Colonic mucosa (tissue), 4 donors: ENCODE measurements at regions not wholly inside any gene's neighbourhood (a gene's known extent, or its start where the extent isn't known, plus 50 kb on each side); places are given as distances from the start of the nearest gene placed in this dataset.
A peak's percentile ranks its signal among the peaks of the same experiment; 100 is the strongest.

Source experiments
- DNase-seq: peaks from one replicate; pipeline ENCODE4 v3.0.0-alpha.2; 2020
- H3K27ac ChIP-seq: fragments of 200-600 bp; one replicate; pipeline ENCODE4 v1.8.0; 2021
- H3K27me3 ChIP-seq: fragments of 200-600 bp; one replicate; pipeline ENCODE4 v1.8.0; 2021
- H3K36me3 ChIP-seq: fragments of 200-600 bp; one replicate; pipeline ENCODE4 v1.8.0; 2021
- H3K4me1 ChIP-seq: fragments of 200-600 bp; one replicate; pipeline ENCODE4 v1.8.0; 2021; ENCODE audit warnings: mild to moderate bottlenecking
- H3K4me3 ChIP-seq: fragments of 200-600 bp; one replicate; pipeline ENCODE4 v1.8.0; 2021
- H3K9ac ChIP-seq, 2 donors: one replicate each; pipeline ENCODE4 v1.7.0; 2013; ENCODE audit warnings: control low read depth in 2 of 2, low read depth in 2 of 2, low read length in 2 of 2
- H3K9me3 ChIP-seq: fragments of 200-600 bp; one replicate; pipeline ENCODE4 v1.8.0; 2021
- intact Hi-C: fragments of 100-400 bp; cut with DNase I; formaldehyde crosslinking; loops from one replicate; pipeline ENCODE4 v1.14.1; 2022
- TF ChIP-seq, protein P1 (sequence below): fragments of 200-600 bp; IDR thresholded peaks from one replicate; pipeline ENCODE4 v1.8.0; 2022; ENCODE audit warnings: antibody characterized with exemption, mild to moderate bottlenecking
- donor health status: healthy.
- donor health status: DM: no; HTN: no; CAD: no.
- donor health status: DM: no; HTN: no; CAD: no.

- peak overlapping the region; percentile 97 for H3K4me3 ChIP-seq
- TF ChIP-seq, protein P1, sequence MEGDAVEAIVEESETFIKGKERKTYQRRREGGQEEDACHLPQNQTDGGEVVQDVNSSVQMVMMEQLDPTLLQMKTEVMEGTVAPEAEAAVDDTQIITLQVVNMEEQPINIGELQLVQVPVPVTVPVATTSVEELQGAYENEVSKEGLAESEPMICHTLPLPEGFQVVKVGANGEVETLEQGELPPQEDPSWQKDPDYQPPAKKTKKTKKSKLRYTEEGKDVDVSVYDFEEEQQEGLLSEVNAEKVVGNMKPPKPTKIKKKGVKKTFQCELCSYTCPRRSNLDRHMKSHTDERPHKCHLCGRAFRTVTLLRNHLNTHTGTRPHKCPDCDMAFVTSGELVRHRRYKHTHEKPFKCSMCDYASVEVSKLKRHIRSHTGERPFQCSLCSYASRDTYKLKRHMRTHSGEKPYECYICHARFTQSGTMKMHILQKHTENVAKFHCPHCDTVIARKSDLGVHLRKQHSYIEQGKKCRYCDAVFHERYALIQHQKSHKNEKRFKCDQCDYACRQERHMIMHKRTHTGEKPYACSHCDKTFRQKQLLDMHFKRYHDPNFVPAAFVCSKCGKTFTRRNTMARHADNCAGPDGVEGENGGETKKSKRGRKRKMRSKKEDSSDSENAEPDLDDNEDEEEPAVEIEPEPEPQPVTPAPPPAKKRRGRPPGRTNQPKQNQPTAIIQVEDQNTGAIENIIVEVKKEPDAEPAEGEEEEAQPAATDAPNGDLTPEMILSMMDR: no peak
- no peaks in the 10 kb centered on the region for H3K9me3 ChIP-seq
- H3K9ac ChIP-seq: peak overlapping the region; percentile 95
- H3K27me3 ChIP-seq: no peaks in the 10 kb centered on the region
- intact Hi-C loops: no loop called here
- peak; percentile 58 for DNase-seq
- H3K27ac ChIP-seq: peak overlapping the region; percentile 77
- no peaks in the 10 kb centered on the region for H3K36me3 ChIP-seq
- peaks cover 6% of the 10 kb centered on the region for H3K4me1 ChIP-seq
Measured at GRCh38 chr9:36486933-36487481, 85.7 kb upstream of the MELK start.

GRCh38 chr9:36486329-36486932, 86.3 kb upstream of the MELK start:
- DNase-seq: peak; percentile 35
- peak overlapping the region; percentile 95 for H3K9ac ChIP-seq
- peak overlapping the region; percentile 97 for H3K4me3 ChIP-seq
- H3K36me3 ChIP-seq: no peaks in the 10 kb centered on the region
- H3K9me3 ChIP-seq: no peaks in the 10 kb centered on the region
- H3K27me3 ChIP-seq: no peaks in the 10 kb centered on the region
- TF ChIP-seq, protein P1: no peak
- intact Hi-C loops: no loop called here
- peaks cover 6% of the 10 kb centered on the region for H3K4me1 ChIP-seq
- H3K27ac ChIP-seq: peak overlapping the region; percentile 77

DNA sequence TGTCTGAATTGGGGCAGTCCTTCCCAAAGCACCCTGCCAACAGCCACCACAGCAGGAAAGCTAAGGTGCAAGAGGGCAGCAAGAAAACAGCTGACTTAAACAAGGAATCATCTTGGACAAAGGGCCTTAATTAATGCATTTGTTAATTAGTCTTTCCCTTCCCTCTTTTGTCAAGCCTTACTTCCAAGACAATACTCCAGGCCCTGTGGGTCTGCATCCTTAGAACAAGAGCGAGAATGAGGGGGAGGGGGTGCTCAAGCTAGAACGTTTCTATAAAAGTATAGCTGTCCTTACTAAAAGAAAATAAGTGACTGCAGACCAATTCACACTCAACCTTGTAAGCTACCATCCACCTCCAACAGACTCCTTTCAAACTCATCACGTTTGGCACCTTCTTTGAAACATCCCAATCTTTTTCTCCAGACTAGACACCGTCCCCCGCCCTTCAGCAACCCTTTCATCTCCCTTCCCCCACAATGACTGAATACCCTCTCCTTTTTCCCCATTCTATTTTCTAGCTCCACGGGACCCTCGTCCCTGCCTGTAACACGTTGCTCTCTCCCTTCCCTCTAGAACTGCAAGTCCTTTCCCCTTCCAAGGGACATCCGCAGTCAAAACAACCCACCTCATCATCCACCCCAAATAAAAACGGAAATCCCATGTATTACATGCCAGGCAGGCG, 85.7 kb upstream of the RNF38 start:
- intact Hi-C loops: no loop called here
- TF ChIP-seq, protein P1: no peak
- Histone ChIP-seq H3K27ac (peak overlapping the region; percentile 77), H3K27me3 (no peaks in the 10 kb centered on the region), H3K9ac (peak overlapping the region; percentile 95), H3K4me1 (peaks cover 6% of the 10 kb centered on the region), H3K4me3 (peak overlapping the region; percentile 97), H3K36me3 (no peaks in the 10 kb centered on the region), H3K9me3 (no peaks in the 10 kb centered on the region)
- no peak for DNase-seq

GRCh38 chr9:36484124-36484523, 84.1 kb upstream of the RNF38 start:
- TF ChIP-seq, protein P1: no peak
- no peak for DNase-seq
- no peak overlapping the region for H3K4me3 ChIP-seq
- no peaks in the 10 kb centered on the region for H3K27me3 ChIP-seq
- H3K36me3 ChIP-seq: no peaks in the 10 kb centered on the region
- intact Hi-C loops: no loop called here
- H3K9ac ChIP-seq: no peak overlapping the region
- H3K9me3 ChIP-seq: no peaks in the 10 kb centered on the region
- H3K27ac ChIP-seq: no peak overlapping the region
- peaks cover 6% of the 10 kb centered on the region for H3K4me1 ChIP-seq

DNA sequence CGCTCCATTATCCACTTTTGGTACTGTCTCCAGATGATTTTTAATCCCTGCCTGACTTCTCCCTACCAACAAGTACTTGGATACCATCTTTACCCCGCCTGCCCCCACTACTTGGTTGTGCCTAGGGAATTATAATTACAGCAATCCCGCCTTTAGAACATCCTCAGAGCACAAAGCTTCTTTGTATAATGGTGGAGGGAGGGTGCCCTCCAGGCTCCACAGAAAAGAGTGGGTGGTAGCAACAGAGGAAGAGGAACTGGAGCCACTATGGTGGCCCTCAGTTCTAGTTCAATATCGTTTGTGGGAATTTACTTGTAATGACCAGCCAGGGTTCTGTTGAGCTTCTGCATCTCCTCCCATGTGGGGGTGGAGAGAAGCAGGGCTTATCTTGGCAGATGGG, 79.0 kb upstream of the RNF38 start:
- no peak for DNase-seq
- Histone ChIP-seq H3K9ac (no peak overlapping the region), H3K27me3 (no peaks in the 10 kb centered on the region), H3K4me1 (no peaks in the 10 kb centered on the region), H3K4me3 (no peak overlapping the region), H3K36me3 (no peaks in the 10 kb centered on the region), H3K27ac (no peak overlapping the region), H3K9me3 (no peaks in the 10 kb centered on the region)
- intact Hi-C loops: no loop called here
- TF ChIP-seq, protein P1: no peak
